HG03521 (cell line): ENCODE measurements at regions not wholly inside any gene's neighbourhood (a gene's known extent, or its start where the extent isn't known, plus 50 kb on each side); places are given as distances from the start of the nearest gene placed in this dataset.
"Not testable (repeated sequence)": the region's sequence is repeated elsewhere in the genome, so short reads cannot be mapped to it uniquely, and the experiment has no call there.

ENCODE experiments used
- ATAC-seq: cut with Tn5 transposase; IDR thresholded peaks from one replicate; pipeline ENCODE4 v1.9.1; 2021; ENCODE audit warnings: mild to moderate bottlenecking, moderate library complexity; ENCODE audit not compliant: unreplicated experiment

- no peak for ATAC-seq
Measured at GRCh38 chr14:39734306-39734705, 302.1 kb upstream of the FBXO33 start.

DNA sequence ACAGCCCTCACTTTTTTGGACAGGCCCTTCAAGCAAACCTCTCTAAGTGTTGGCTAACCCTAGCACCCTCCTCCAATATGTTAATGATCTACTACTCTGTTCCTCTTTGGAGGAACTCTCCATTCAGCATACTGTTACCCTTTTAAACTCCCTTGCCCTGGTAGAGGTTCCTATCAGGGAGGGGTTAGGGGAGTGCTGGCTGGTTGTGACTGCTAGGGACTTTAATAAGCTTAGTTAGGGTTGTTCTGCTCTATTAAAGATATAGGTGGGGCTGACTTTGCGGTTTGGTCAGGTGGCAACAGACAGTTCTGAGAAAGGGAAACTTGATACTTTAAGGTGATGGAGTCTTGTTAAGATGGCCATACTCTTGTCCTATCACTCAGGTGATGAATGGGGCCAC lies 301.5 kb upstream of the FBXO33 start:
- ATAC-seq, result no peak

GRCh38 chr14:39731912-39732311 lies 299.7 kb upstream of the FBXO33 start:
- no peak for ATAC-seq

- ATAC-seq, result no peak
Measured at GRCh38 chr14:39726563-39726962, 294.3 kb upstream of the FBXO33 start.

DNA sequence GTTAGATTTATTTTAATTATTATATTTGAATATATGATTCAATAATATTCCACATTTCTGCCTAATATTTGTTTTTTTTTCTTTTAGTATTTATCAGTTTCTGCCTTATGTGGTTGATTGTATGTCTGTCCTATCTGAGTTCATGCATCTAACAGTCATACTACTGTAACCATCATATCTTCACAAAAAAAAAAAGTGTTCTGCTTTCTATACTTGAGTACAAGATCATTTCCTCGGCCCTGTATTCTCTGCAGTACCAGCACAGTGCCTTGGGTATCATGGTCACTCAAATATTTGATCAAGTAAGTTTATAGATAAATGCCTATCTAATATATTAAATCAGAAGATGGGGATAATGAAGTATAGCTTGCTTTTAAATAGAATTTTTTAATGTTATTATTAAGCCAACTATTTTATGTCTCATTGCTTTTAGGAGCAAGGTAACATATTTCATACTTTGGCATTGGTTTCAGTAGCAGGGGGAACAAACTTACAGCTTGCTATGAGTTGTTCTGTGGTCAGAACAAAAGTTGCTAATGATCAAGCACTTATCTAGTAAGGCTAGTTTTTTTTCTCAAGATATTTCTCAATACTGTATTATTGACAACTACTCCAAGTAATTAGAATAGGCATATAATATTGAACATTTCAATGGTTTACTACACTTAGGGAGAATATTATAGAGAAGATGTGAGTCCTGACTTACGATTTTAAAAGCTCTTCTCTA lies 290.5 kb upstream of the FBXO33 start:
- no peak for ATAC-seq

- no peak for ATAC-seq
Measured at GRCh38 chr14:39716987-39717570, 284.8 kb upstream of the FBXO33 start.

DNA sequence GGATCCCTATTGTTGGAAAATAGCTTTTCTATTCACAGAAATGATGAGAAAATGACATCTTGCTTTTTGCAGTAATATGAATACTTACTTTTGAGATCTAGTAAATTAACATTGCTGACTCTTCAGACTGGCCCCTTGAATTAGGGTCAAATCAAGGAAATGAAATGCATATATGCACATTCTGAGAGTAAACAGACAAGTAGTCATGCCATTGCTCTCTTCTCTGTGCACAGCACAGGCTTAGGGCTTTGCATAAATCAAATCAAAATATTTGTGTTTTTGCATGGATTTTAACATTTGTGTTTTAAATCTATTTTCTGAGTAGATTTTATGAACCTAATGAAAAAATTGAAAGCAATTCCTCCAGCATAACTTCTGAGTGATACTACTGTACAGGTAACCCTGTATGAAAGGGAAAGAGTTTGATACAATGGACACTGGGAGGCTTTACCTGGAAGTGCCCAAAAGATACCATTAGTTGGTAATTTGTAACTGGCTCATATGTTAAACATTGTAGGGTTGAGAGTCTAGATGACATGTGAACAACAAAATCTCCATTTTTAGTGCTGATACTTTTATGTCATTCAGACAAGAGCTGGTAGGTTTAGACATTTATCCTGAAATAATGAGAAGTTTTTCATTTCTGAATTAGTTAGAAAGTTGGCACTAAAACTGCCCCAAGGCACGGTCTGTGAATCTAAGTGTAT lies 280.2 kb upstream of the FBXO33 start:
- no peak for ATAC-seq

DNA sequence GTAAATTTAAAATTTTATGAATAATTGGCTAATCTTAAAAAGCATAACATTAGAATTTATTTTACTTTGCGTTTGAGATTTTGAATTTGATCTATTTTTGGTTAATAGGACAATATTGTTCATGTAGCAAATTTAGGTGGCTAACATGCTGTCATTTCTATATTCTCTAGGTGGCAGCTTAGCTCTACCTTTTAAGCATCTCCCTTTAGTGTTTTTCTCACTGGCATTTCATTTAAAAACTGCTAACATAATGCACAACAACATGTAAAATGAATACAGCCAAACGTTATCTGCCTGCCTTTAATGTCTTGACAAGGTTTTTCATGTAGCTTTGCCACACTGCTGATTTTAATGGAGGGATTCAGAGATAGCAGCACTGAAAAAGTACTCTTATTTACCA lies 272.4 kb upstream of the FBXO33 start:
- ATAC-seq, result no peak

GRCh38 chr14:39694341-39694740 lies 262.1 kb upstream of the FBXO33 start:
- ATAC-seq, result no peak

DNA sequence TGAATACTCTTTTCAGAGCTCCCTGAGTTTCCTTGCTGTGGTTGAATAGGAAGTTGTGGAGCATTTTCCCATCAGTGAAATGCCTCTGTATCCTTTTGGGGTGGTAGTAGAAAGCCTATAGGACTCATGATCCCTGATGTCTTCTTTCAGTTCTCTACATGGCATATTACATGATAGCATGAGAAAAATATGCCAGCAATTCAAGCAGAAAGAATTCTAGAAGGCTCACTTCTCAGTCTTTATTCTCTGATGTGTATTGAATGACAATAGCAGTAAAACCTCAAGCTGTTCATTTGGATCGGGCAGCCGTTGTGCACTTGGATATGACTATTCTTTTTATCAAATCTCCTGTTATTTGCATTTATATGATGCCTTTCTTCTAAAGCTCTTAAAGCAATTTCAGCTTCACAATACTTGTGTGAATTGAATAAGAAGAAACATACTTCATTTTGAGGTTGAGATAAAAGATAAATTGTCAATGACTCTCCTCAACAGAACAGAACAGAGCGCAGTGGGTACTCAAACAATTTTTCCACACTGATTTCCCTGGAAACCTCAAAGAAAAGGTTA lies 251.5 kb upstream of the FBXO33 start:
- no peak for ATAC-seq

DNA sequence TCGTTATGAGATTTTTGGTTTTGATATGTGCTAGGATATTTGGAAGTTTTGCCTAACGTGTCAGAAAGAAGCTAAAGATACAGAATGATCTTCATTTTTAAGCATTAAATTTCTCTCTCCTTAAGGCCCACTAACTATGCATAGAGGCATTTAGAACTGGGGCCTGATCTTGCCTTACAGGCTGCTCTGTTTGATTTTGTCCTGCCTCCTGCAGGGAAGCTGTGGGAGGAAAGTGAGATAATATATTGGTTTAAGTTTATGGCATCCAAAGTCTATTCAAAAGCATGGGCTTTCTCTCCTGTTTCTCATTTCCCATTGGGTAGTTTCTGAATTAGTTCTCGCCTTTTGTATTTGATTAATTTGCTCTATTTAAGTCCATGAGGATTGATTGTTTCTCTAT lies 250.3 kb upstream of the FBXO33 start:
- ATAC-seq, result no peak

DNA sequence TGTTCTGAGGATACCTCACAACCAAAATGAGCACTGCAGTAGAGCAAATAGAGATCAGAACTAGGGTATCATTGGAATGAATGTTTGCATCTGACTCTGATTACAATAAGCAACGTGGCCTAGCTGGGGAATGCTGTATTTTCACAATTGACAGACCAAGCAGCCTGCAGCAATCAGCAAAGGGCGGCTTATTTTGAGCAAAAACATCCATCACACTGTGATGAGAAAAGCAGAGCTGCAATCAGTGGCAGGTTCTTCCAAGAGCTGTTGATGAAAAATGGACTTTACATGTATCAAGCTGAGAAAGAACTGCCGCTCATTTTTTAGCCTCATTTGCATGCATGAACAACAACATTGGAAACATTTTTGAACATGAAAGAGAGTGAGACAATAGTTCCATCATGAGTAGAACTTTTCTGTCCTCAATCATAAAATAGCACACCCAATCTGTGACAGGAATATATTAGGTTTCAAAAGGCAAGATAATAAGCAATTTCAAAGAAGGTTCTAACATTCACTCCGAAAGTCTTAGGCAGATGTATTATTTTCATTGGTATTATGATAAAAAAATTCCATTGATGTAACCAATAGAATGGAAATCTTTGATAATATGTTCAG lies 249.7 kb upstream of the FBXO33 start:
- ATAC-seq, result no peak

GRCh38 chr14:39680777-39681176 lies 248.5 kb upstream of the FBXO33 start:
- peak; percentile 87 for ATAC-seq

DNA sequence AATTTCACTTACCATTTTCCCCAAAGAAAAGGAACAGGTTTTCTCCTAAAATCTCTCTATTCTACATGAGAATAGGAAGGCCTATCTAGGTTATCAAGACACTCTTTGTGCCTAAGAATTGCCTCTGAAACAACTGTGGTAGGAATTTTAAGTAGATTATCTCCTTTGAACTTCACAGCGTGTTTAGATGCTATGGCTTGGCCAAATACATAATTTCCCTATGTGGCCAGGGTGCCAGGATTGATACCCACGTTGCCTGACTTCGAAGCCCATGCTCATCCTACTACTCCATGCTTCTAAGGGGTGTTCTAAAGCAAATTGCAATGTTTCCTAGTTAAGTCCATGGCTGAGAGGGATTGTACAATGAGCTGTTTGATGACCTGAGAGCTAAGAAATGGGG lies 241.5 kb upstream of the FBXO33 start:
- no peak for ATAC-seq

GRCh38 chr14:39673270-39673711 lies 241.1 kb upstream of the FBXO33 start:
- ATAC-seq, result no peak

DNA sequence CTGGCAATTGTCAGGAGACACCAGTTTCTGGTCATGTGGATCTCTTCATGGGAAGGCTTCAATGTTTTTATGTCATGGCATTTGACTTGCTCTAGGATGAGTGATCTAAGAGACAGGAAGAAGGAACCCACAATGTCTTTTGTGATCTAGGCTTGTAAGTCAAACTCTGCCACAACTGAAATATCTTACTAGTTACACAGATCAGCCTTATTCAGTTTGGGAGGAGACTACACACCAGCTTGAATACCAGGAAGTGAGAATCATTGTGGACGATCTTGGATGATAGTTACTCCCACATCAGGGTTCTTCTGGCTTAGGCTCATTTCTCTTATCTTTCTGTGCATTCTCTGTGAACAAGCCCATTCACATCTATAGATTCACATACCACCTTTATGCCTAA lies 236.2 kb upstream of the FBXO33 start:
- ATAC-seq, result no peak

- ATAC-seq, result no peak
Measured at GRCh38 chr14:39666386-39666785, 234.2 kb upstream of the FBXO33 start.

DNA sequence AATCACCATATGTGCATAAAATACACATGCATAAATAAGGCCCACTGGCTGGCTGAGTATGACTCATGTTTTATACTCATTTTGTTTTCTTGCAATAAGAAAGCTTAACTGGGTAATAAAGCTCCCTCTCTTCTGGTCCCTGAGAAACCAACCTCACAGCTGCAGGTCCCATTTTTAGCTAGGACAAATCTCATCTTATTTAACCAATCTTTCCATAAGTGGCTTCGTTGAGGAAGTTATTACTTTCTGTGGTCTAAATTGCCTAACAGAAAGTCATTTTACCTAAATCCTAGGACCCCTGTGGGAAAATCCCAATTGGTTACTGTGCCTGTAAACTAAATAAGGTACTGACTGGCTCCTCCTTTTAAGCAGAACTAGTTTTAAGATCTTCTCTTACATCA lies 232.8 kb upstream of the FBXO33 start:
- no peak for ATAC-seq

- no peak for ATAC-seq
Measured at GRCh38 chr14:39664646-39665045, 232.4 kb upstream of the FBXO33 start.

- no peak for ATAC-seq
Measured at GRCh38 chr14:39641224-39641623, 209.0 kb upstream of the FBXO33 start.

DNA sequence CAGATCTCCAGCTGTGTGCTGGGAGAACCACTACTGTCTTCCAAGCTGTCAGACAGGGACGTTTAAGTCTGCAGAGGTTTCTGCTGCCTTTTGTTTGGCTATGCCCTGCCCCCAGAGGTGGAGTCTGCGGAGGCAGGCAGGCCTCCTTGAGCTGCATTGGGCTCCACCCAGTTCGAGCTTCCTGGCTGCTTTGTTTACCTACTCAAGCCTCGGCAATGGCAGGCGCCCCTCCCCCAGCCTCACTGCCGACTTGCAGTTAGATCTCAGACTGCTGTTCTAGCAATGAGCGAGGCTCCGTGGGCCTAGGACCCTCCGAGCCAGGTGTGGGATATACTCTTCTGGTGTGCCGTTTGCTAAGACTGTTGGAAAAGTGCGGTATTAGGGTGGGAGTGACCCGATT lies 206.8 kb upstream of the FBXO33 start:
- not testable (repeated sequence) for ATAC-seq
